ENCODE measurements at regions not wholly inside any gene's neighbourhood (a gene's known extent, or its start where the extent isn't known, plus 50 kb on each side); places are given as distances from the start of the nearest gene placed in this dataset.

DNA sequence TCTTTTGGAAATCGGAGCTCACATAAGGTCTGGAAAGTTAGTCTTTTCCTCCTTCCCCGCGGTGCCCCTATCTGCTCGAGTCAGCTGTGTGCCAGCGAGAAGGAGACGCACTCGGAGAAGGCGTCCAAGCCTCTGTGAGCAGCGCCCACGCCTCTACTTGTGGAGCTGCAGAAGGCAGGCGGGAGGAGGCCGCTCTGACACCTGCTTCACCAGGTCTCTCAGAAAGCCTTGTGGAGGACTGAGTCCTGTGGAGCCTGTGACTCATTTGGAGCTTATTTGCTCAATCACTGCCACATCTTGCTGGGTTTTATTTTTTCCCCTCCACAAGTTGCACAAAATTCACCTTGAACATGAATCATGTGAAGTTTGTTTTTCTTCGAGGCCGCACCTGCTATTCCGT is 117.5 kb downstream of the IRX2 start:
- H3K27me3 Mint-ChIP-seq (ENCODE audit: insufficient read depth, low read depth): peaks cover 2% of the 10 kb centered on the region
- Histone ChIP-seq H3K4me2 (no peak overlapping the region), H3K27ac (no peak overlapping the region), H3K9me3 (ENCODE audit: low read depth) (no peaks in the 10 kb centered on the region), H3K9ac (no peak overlapping the region), H3K4me1 (peaks cover 2% of the 10 kb centered on the region), H3F3A (ENCODE audit: low read depth) (no peaks in the 10 kb centered on the region), H3K79me2 (ENCODE audit: low read depth) (no peaks in the 10 kb centered on the region), H3K4me3 (no peak overlapping the region), H2AFZ (replicated peaks) (no peak overlapping the region), H4K20me1 (ENCODE audit: low read depth) (no peaks in the 10 kb centered on the region), H3K27me3 (no peaks in the 10 kb centered on the region), H3K36me3 (no peaks in the 10 kb centered on the region)
- H3K9me3 Mint-ChIP-seq: no peaks in the 10 kb centered on the region
- TF ChIP-seq, protein P1, sequence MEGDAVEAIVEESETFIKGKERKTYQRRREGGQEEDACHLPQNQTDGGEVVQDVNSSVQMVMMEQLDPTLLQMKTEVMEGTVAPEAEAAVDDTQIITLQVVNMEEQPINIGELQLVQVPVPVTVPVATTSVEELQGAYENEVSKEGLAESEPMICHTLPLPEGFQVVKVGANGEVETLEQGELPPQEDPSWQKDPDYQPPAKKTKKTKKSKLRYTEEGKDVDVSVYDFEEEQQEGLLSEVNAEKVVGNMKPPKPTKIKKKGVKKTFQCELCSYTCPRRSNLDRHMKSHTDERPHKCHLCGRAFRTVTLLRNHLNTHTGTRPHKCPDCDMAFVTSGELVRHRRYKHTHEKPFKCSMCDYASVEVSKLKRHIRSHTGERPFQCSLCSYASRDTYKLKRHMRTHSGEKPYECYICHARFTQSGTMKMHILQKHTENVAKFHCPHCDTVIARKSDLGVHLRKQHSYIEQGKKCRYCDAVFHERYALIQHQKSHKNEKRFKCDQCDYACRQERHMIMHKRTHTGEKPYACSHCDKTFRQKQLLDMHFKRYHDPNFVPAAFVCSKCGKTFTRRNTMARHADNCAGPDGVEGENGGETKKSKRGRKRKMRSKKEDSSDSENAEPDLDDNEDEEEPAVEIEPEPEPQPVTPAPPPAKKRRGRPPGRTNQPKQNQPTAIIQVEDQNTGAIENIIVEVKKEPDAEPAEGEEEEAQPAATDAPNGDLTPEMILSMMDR (IDR thresholded peaks at IDR 0.05): no peak
- TF ChIP-seq EZH2 (IDR thresholded peaks at IDR 0.05) (no peak), EZH2phosphoT487 (IDR thresholded peaks at IDR 0.05) (no peak)
- H3K4me3 Mint-ChIP-seq: no peak overlapping the region
- H3K4me1 Mint-ChIP-seq: peaks cover 31% of the 10 kb centered on the region
- H3K27ac Mint-ChIP-seq: no peak overlapping the region
- no peaks in the 10 kb centered on the region for H3K36me3 Mint-ChIP-seq
- no peak for DNase-seq (ENCODE audit: low spot score)

DNA sequence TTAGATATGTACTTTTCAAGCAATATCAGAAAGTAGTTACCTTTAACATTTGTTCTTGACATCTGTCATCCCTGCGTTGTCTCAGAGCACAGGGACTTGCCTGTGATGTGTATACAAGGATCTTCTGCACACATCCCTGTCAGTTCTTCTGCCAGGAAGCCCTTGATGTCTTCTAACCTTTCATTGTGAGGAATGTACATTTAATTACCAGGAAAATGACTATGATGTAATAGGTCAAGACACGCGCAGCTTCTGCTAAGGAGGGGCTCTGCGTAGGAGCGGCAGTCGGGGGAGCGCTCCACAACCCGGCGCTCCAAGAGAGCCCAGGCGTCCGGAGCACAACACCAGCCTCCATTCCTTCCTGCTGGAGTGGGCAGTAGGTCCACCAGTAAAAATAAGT is 119.7 kb downstream of the IRX2 start:
- Mint-ChIP-seq H3K9me3 (peaks cover 6% of the 10 kb centered on the region), H3K27ac (no peak overlapping the region), H3K27me3 (ENCODE audit: insufficient read depth, low read depth) (peaks cover 6% of the 10 kb centered on the region), H3K4me1 (peaks cover 20% of the 10 kb centered on the region), H3K36me3 (no peaks in the 10 kb centered on the region), H3K4me3 (no peak overlapping the region)
- Histone ChIP-seq H3K9me3 (ENCODE audit: low read depth) (no peaks in the 10 kb centered on the region), H3K4me2 (no peak overlapping the region), H3K27me3 (no peaks in the 10 kb centered on the region), H3F3A (ENCODE audit: low read depth) (no peaks in the 10 kb centered on the region), H3K4me1 (no peaks in the 10 kb centered on the region), H3K79me2 (ENCODE audit: low read depth) (no peaks in the 10 kb centered on the region), H3K36me3 (no peaks in the 10 kb centered on the region), H3K9ac (no peak overlapping the region), H3K27ac (no peak overlapping the region), H2AFZ (replicated peaks) (no peak overlapping the region), H4K20me1 (ENCODE audit: low read depth) (no peaks in the 10 kb centered on the region), H3K4me3 (no peak overlapping the region)
- no peak for DNase-seq (ENCODE audit: low spot score)
- TF ChIP-seq EZH2 (IDR thresholded peaks at IDR 0.05) (no peak), EZH2phosphoT487 (IDR thresholded peaks at IDR 0.05) (no peak)
- TF ChIP-seq, protein P1 (IDR thresholded peaks at IDR 0.05): no peak

DNA sequence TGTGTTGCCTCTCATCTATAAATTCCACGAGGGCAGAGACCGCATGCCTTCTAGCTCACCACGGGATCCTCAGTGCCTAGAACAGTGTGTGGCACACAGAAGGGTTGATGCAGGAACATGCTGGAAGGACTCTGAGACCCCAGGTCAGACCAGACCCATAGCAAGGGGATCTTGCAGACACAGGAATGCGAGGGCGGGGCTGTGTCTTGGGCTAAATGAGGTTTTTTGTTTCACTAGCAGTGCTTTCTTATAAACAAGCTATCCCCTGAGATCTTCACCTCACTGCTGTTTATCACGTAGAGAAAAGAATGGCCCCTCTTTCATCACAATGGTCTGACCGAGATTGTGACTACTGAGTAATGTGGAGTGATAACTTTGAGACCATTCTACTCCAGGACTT is 122.4 kb downstream of the IRX2 start:
- H2AFZ ChIP-seq (replicated peaks): peak overlapping the region; percentile 34
- DNase-seq (ENCODE audit: low spot score): peak; percentile 26
- peak overlapping the region; percentile 58 for H3K27ac Mint-ChIP-seq

More for the DNA sequence above, 122.4 kb downstream of the IRX2 start:
- Mint-ChIP-seq H3K9me3 (peaks cover 6% of the 10 kb centered on the region), H3K27me3 (ENCODE audit: insufficient read depth, low read depth) (peaks cover 4% of the 10 kb centered on the region), H3K4me1 (peaks cover 7% of the 10 kb centered on the region), H3K36me3 (no peaks in the 10 kb centered on the region), H3K4me3 (no peak overlapping the region)
- no peaks in the 10 kb centered on the region for H3K79me2 ChIP-seq (ENCODE audit: low read depth)
- no peaks in the 10 kb centered on the region for H3K9me3 ChIP-seq (ENCODE audit: low read depth)
- no peaks in the 10 kb centered on the region for H3K27me3 ChIP-seq
- H3F3A ChIP-seq (ENCODE audit: low read depth): no peaks in the 10 kb centered on the region
- H3K4me1 ChIP-seq: no peaks in the 10 kb centered on the region
- TF ChIP-seq EZH2 (IDR thresholded peaks at IDR 0.05) (no peak), EZH2phosphoT487 (IDR thresholded peaks at IDR 0.05) (no peak)
- TF ChIP-seq, protein P1 (IDR thresholded peaks at IDR 0.05): no peak
- H3K4me2 ChIP-seq: no peak overlapping the region
- H4K20me1 ChIP-seq (ENCODE audit: low read depth): no peaks in the 10 kb centered on the region
- no peak overlapping the region for H3K27ac ChIP-seq
- no peaks in the 10 kb centered on the region for H3K36me3 ChIP-seq
- no peak overlapping the region for H3K9ac ChIP-seq
- no peak overlapping the region for H3K4me3 ChIP-seq

Measured in neural progenitor cell (in vitro differentiated cells).